SK-N-SH (cell line): ENCODE measurements at regions not wholly inside any gene's neighbourhood (a gene's known extent, or its start where the extent isn't known, plus 50 kb on each side); places are given as distances from the start of the nearest gene placed in this dataset.

Experiments
- CTCF ChIA-PET: fragments of 300-600, 350-600 bp; formaldehyde crosslinking; extraction: SDS; loops from one replicate; lab custom pipeline; 2021; lab: Yijun Ruan, JAX
- POLR2A ChIA-PET: fragments of 350-600 bp; sonication (Branson Sonifier 250); formaldehyde crosslinking; extraction: SDS; loops from one replicate; lab custom pipeline; 2020; ENCODE audit warnings: antibody characterized with exemption, inconsistent platforms; lab: Yijun Ruan, JAX
- DNase-seq: peaks from one replicate; pipeline ENCODE4 v3.0.0; 2012
- H2AFZ ChIP-seq: fragments of 200-600 bp; sonication (generic); 2 replicates; pipeline ENCODE4 v1.8.1; 2016; ENCODE audit warnings: antibody characterized with exemption, mild to moderate bottlenecking, low read depth
- H3F3A ChIP-seq: fragments of 200-600 bp; sonication (generic); replicated peaks from 2 replicates; pipeline ENCODE3; 2016; ENCODE audit warnings: antibody characterized with exemption, mild to moderate bottlenecking; ENCODE audit not compliant: insufficient read depth
- H3K27ac ChIP-seq, 2 experiments: fragments of 200-500 bp in 1 of 2; fragments of 200-600 bp in 1 of 2; sonication (Bioruptor generic) in 1 of 2; sonication (generic), shearing (Covaris generic) in 1 of 2; 2 replicates each; pipeline versions ENCODE4 v1.5.1 to v1.6.1; 2014 to 2016; ENCODE audit warnings: low read depth in 2 of 2, inconsistent platforms in 1 of 2, low read length in 1 of 2, mild to moderate bottlenecking in 1 of 2, mixed read lengths in 1 of 2
- H3K27me3 ChIP-seq: fragments of 200-600 bp; sonication (generic), shearing (Covaris generic); 2 replicates; pipeline ENCODE4 v1.6.1; 2016; ENCODE audit warnings: mixed run types; ENCODE audit not compliant: insufficient read depth
- H3K36me3 ChIP-seq, 2 experiments: fragments of 200-500 bp in 1 of 2; fragments of 200-600 bp in 1 of 2; sonication (Bioruptor generic) in 1 of 2; sonication (generic) in 1 of 2; replicated peaks in 1 of 2; 2 replicates each; pipeline versions ENCODE3 to v1.5.1; 2014 to 2016; ENCODE audit warnings: low read length in 1 of 2, mild to moderate bottlenecking in 1 of 2; ENCODE audit not compliant: insufficient read depth in 2 of 2, control insufficient read depth in 1 of 2
- H3K4me1 ChIP-seq, 2 experiments: fragments of 200-500 bp in 1 of 2; fragments of 200-600 bp in 1 of 2; sonication (Bioruptor generic) in 1 of 2; sonication (generic), shearing (Covaris generic) in 1 of 2; 2 replicates each; pipeline versions ENCODE4 v1.5.1 to v1.6.1; 2014 to 2016; ENCODE audit warnings: low read depth in 1 of 2, low read length in 1 of 2, mixed run types in 1 of 2; ENCODE audit not compliant: insufficient read depth in 2 of 2, control insufficient read depth in 1 of 2
- H3K4me2 ChIP-seq: fragments of 200-600 bp; sonication (generic), shearing (Covaris generic); 2 replicates; pipeline ENCODE4 v1.6.1; 2017; ENCODE audit warnings: mixed run types
- H3K4me3 ChIP-seq, 2 experiments: fragments of 200-500 bp in 1 of 2; fragments of 200-600 bp in 1 of 2; sonication (Bioruptor generic) in 1 of 2; sonication (generic), shearing (Covaris generic) in 1 of 2; 2 replicates each; pipeline versions ENCODE4 v1.5.1 to v1.8.1; 2014 to 2016; ENCODE audit warnings: low read depth in 2 of 2, inconsistent platforms in 1 of 2, low read length in 1 of 2, mild to moderate bottlenecking in 1 of 2, mixed read lengths in 1 of 2, moderate library complexity in 1 of 2
- H3K79me2 ChIP-seq: fragments of 200-600 bp; sonication (generic); 2 replicates; pipeline ENCODE4 v1.8.1; 2017; ENCODE audit warnings: mild to moderate bottlenecking; ENCODE audit not compliant: insufficient read depth
- H3K9ac ChIP-seq: fragments of 200-600 bp; sonication (generic); 2 replicates; pipeline ENCODE4 v1.6.1; 2017; ENCODE audit warnings: mixed run types
- H3K9me2 ChIP-seq: fragments of 200-600 bp; sonication (generic); 2 replicates; pipeline ENCODE4 v1.6.1; 2017; ENCODE audit warnings: mixed run types
- H3K9me3 ChIP-seq: fragments of 200-600 bp; sonication (generic); 2 replicates; pipeline ENCODE4 v1.6.1; 2017; ENCODE audit warnings: mixed run types, mild to moderate bottlenecking, moderate library complexity
- H4K20me1 ChIP-seq: fragments of 200-600 bp; sonication (generic); 2 replicates; pipeline ENCODE4 v1.6.1; 2017; ENCODE audit warnings: mild to moderate bottlenecking, mixed run types; ENCODE audit not compliant: insufficient read depth
- EP300 ChIP-seq, 2 experiments: IDR thresholded peaks; 2 replicates each; pipeline versions ENCODE4 v1.4.0 to v1.6.1; 2012; ENCODE audit warnings: borderline replicate concordance in 1 of 2, low read depth in 1 of 2, low read length in 1 of 2
- EZH2phosphoT487 ChIP-seq: fragments of 200-600 bp; sonication (generic); IDR thresholded peaks from 2 replicates; pipeline ENCODE4 v1.6.1; 2017; ENCODE audit warnings: low read depth, mixed run types, mild to moderate bottlenecking, antibody characterized with exemption, moderate library complexity, borderline replicate concordance
- IRF3 ChIP-seq: fragments of 150-350 bp; IDR thresholded peaks from 2 replicates; pipeline ENCODE4 v1.6.1; 2016; ENCODE audit warnings: mild to moderate bottlenecking, low read depth, low read length
- JUND ChIP-seq: IDR thresholded peaks from 2 replicates; pipeline ENCODE4 v1.4.0; 2012
- NFIC ChIP-seq: IDR thresholded peaks from 2 replicates; pipeline ENCODE4 v1.4.0; 2012; ENCODE audit warnings: borderline replicate concordance
- NRF1 ChIP-seq: IDR thresholded peaks from 2 replicates; pipeline ENCODE4 v1.6.1; 2012; ENCODE audit warnings: low read depth, mild to moderate bottlenecking, low read length
- PBX3 ChIP-seq: IDR thresholded peaks from 2 replicates; pipeline ENCODE4; 2012
- RAD21 ChIP-seq: IDR thresholded peaks from 2 replicates; pipeline ENCODE4 v1.6.1; 2012; ENCODE audit warnings: mild to moderate bottlenecking, low read length
- RXRA ChIP-seq: IDR thresholded peaks from 2 replicates; pipeline ENCODE4 v1.4.0; 2012; ENCODE audit warnings: low read depth, mild to moderate bottlenecking, borderline replicate concordance
- SIN3A ChIP-seq: IDR thresholded peaks from 2 replicates; pipeline ENCODE4 v1.6.1; 2012; ENCODE audit warnings: low read depth, mild to moderate bottlenecking, low read length, moderate library complexity, borderline replicate concordance
- SMC3 ChIP-seq: IDR thresholded peaks from 2 replicates; pipeline ENCODE4 v1.6.1; 2012; ENCODE audit warnings: low read depth, low read length, improper control_type of control experiment
- TAF1 ChIP-seq: IDR thresholded peaks from 2 replicates; pipeline ENCODE4 v1.6.1; 2012; ENCODE audit warnings: low read depth, mild to moderate bottlenecking, low read length, moderate library complexity, borderline replicate concordance
- TCF12 ChIP-seq: IDR thresholded peaks from 2 replicates; pipeline ENCODE4 v1.4.0; 2012
- TEAD4 ChIP-seq: IDR thresholded peaks from 2 replicates; pipeline ENCODE4 v1.4.0; 2012; ENCODE audit warnings: mild to moderate bottlenecking, borderline replicate concordance; ENCODE audit not compliant: insufficient read depth
- YY1 ChIP-seq: IDR thresholded peaks from 2 replicates; pipeline ENCODE4 v1.4.0; 2012; ENCODE audit warnings: low read depth, mild to moderate bottlenecking
- WGBS: methylation state at CpG from one replicate; pipeline ENCODE4 v1.1.6; 2017; ENCODE audit warnings: low lambda C conversion rate; 5-methylcytosine and 5-hydroxymethylcytosine counted together

- Histone ChIP-seq H3K9ac (no peak overlapping the region), H3K27me3 (no peaks in the 10 kb centered on the region), H3K27ac (no peak overlapping the region), H3K9me2 (no peaks in the 10 kb centered on the region), H2AFZ (no peak overlapping the region), H3K36me3 (no peaks in the 10 kb centered on the region), H3K4me3 (no peak overlapping the region), H3K4me2 (no peak overlapping the region), H3K9me3 (no peaks in the 10 kb centered on the region), H4K20me1 (no peaks in the 10 kb centered on the region), H3F3A (no peaks in the 10 kb centered on the region), H3K79me2 (no peaks in the 10 kb centered on the region), H3K4me1 (no peaks in the 10 kb centered on the region)
- ChIA-PET POLR2A (no interaction called here), CTCF (interaction anchor here (1.1 kb wide), 1 partner anchor 22 kb away, joined by 3 read pairs; no protein-coding TSS in a partner anchor)
- no peak for DNase-seq
- TF ChIP-seq JUND: no peak
- no peak for TF ChIP-seq RXRA
- no peak for TF ChIP-seq SMC3
- no peak for TF ChIP-seq EP300 (IDR thresholded peaks at IDR 0.05; ENCODE audit: borderline replicate concordance in 1 of 2, low read depth in 1 of 2, low read length in 1 of 2)
- no peak for TF ChIP-seq TAF1
- TF ChIP-seq NFIC: no peak
- no peak for TF ChIP-seq EZH2phosphoT487
- no peak for TF ChIP-seq TEAD4
- TF ChIP-seq YY1: no peak
- no peak for TF ChIP-seq NRF1
- no peak for TF ChIP-seq IRF3
- no peak for TF ChIP-seq TCF12
- TF ChIP-seq RAD21: no peak
- WGBS: 77% methylated on average over 3 of the region's 3 CpGs
These were observed 140.5 kb upstream of the SMAD3 start for GRCh38 chr15:66924889-66925288.

GRCh38 chr15:66925721-66926120, 139.7 kb upstream of the SMAD3 start:
- H3K9me3 ChIP-seq: no peaks in the 10 kb centered on the region
- H3K79me2 ChIP-seq: no peaks in the 10 kb centered on the region
- H2AFZ ChIP-seq: no peak overlapping the region
- no peaks in the 10 kb centered on the region for H3K27me3 ChIP-seq
- H3K36me3 ChIP-seq: no peaks in the 10 kb centered on the region
- no peak overlapping the region for H3K4me3 ChIP-seq
- no peak overlapping the region for H3K9ac ChIP-seq
- WGBS: 77% methylated on average over 4 of the region's 4 CpGs
- no peak for DNase-seq
- H3K27ac ChIP-seq: no peak overlapping the region
- H3F3A ChIP-seq: no peaks in the 10 kb centered on the region
- H3K9me2 ChIP-seq: no peaks in the 10 kb centered on the region
- no peak overlapping the region for H3K4me2 ChIP-seq
- POLR2A ChIA-PET: no interaction called here
- H3K4me1 ChIP-seq: peaks cover 0 to under 1% of the 10 kb centered on the region in 2 experiments; a peak in 1 of 4 replicates
- H4K20me1 ChIP-seq: no peaks in the 10 kb centered on the region
- no peak for TF ChIP-seq PBX3
- TF ChIP-seq NRF1: no peak
- no peak for TF ChIP-seq SIN3A
- no peak for TF ChIP-seq TCF12
- no peak for TF ChIP-seq JUND
- CTCF ChIA-PET: interaction anchor here (3.5 kb wide), 1 partner anchor 21 kb away, joined by 11 read pairs; no protein-coding TSS in a partner anchor
